ENCODE measurements at regions not wholly inside any gene's neighbourhood (a gene's known extent, or its start where the extent isn't known, plus 50 kb on each side); places are given as distances from the start of the nearest gene placed in this dataset.

DNA sequence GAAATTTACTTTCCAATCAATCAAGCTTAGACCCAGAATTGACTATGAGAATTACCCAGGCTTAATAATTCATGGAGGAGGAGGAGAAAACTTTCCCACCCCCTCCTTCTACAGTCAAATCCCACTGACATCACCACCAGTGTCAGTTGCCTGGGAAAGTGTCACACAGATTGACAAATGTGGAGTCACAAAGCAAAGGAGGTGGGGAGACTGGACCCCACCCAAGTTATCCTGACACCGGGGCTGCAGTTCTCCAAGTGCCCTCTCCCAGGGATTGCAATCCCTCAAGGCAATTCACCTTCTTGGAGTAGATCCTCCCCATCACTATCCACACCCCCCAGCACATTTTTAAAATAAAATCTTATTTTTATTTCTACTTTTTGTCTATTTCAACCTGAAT lies 100.2 kb upstream of the CDH11 start:
- TF ChIP-seq ELK1 (IDR thresholded peaks at IDR 0.05; ENCODE audit: borderline replicate concordance, low read depth, low read length) (no peak), SMC3 (IDR thresholded peaks at IDR 0.05; ENCODE audit: low read depth, low read length) (no peak), CEBPB (IDR thresholded peaks at IDR 0.05; ENCODE audit: low read depth, low read length) (no peak), MAFK (IDR thresholded peaks at IDR 0.05; ENCODE audit: low read depth, low read length) (no peak), MXI1 (IDR thresholded peaks at IDR 0.05; ENCODE audit: borderline replicate concordance, low read depth, low read length) (no peak), POLR2A (IDR thresholded peaks at IDR 0.05; ENCODE audit: low read depth, low read length) (no peak), USF2 (IDR thresholded peaks at IDR 0.05; ENCODE audit: low read depth, low read length) (no peak), RCOR1 (IDR thresholded peaks at IDR 0.05; ENCODE audit: insufficient replicate concordance, low read length) (no peak)
- TF ChIP-seq, protein P1, sequence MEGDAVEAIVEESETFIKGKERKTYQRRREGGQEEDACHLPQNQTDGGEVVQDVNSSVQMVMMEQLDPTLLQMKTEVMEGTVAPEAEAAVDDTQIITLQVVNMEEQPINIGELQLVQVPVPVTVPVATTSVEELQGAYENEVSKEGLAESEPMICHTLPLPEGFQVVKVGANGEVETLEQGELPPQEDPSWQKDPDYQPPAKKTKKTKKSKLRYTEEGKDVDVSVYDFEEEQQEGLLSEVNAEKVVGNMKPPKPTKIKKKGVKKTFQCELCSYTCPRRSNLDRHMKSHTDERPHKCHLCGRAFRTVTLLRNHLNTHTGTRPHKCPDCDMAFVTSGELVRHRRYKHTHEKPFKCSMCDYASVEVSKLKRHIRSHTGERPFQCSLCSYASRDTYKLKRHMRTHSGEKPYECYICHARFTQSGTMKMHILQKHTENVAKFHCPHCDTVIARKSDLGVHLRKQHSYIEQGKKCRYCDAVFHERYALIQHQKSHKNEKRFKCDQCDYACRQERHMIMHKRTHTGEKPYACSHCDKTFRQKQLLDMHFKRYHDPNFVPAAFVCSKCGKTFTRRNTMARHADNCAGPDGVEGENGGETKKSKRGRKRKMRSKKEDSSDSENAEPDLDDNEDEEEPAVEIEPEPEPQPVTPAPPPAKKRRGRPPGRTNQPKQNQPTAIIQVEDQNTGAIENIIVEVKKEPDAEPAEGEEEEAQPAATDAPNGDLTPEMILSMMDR (conservative IDR thresholded peaks at IDR 0.05; ENCODE audit: low read depth, low read length), result no peak
